Activated effector memory CD4-positive, alpha-beta T cell treated with Interleukin-2 at 50 U/mL for 16 hours (primary cell): ENCODE measurements at regions not wholly inside any gene's neighbourhood (a gene's known extent, or its start where the extent isn't known, plus 50 kb on each side); places are given as distances from the start of the nearest gene placed in this dataset.

Source experiments
- DNase-seq: peaks from one replicate; pipeline ENCODE4 v3.0.0-alpha.2; 2020

GRCh38 chr5:68161156-68161555 lies 54.4 kb upstream of the PIK3R1 start:
- no peak for DNase-seq

- no peak for DNase-seq
Measured at GRCh38 chr5:68159224-68159951, 56.2 kb upstream of the PIK3R1 start.

GRCh38 chr5:68155940-68156339 lies 59.6 kb upstream of the PIK3R1 start:
- DNase-seq, result no peak

GRCh38 chr5:68154119-68154857 lies 61.3 kb upstream of the PIK3R1 start:
- DNase-seq, result no peak

- DNase-seq, result no peak
Measured at GRCh38 chr5:68151812-68152211, 63.7 kb upstream of the PIK3R1 start.

- DNase-seq, result no peak
Measured at GRCh38 chr5:68149189-68149588, 66.4 kb upstream of the PIK3R1 start.

GRCh38 chr5:68148096-68148495 lies 67.5 kb upstream of the PIK3R1 start:
- no peak for DNase-seq

GRCh38 chr5:68147659-68148058 lies 67.9 kb upstream of the PIK3R1 start:
- no peak for DNase-seq

- DNase-seq, result no peak
Measured at GRCh38 chr5:68141494-68141893, 74.1 kb upstream of the PIK3R1 start.

- DNase-seq, result no peak
Measured at GRCh38 chr5:68140763-68141162, 74.8 kb upstream of the PIK3R1 start.

- no peak for DNase-seq
Measured at GRCh38 chr5:68139611-68140441, 75.7 kb upstream of the PIK3R1 start.

GRCh38 chr5:68137511-68138140 lies 77.9 kb upstream of the PIK3R1 start:
- no peak for DNase-seq

GRCh38 chr5:68134669-68135313 lies 80.8 kb upstream of the PIK3R1 start:
- DNase-seq, result no peak

- no peak for DNase-seq
Measured at GRCh38 chr5:68134033-68134668, 81.4 kb upstream of the PIK3R1 start.

GRCh38 chr5:68130253-68130652 lies 85.3 kb upstream of the PIK3R1 start:
- no peak for DNase-seq

GRCh38 chr5:68129364-68129763 lies 86.2 kb upstream of the PIK3R1 start:
- no peak for DNase-seq

GRCh38 chr5:68126886-68127285 lies 88.7 kb upstream of the PIK3R1 start:
- no peak for DNase-seq

- no peak for DNase-seq
Measured at GRCh38 chr5:68122439-68123328, 92.9 kb upstream of the PIK3R1 start.

- DNase-seq, result no peak
Measured at GRCh38 chr5:68116868-68117411, 98.6 kb upstream of the PIK3R1 start.

GRCh38 chr5:68116408-68116807 lies 99.1 kb upstream of the PIK3R1 start:
- DNase-seq, result no peak

GRCh38 chr5:68115584-68115983 lies 100.0 kb upstream of the PIK3R1 start:
- no peak for DNase-seq
